ENCODE measurements at regions not wholly inside any gene's neighbourhood (a gene's known extent, or its start where the extent isn't known, plus 50 kb on each side); places are given as distances from the start of the nearest gene placed in this dataset.

DNA sequence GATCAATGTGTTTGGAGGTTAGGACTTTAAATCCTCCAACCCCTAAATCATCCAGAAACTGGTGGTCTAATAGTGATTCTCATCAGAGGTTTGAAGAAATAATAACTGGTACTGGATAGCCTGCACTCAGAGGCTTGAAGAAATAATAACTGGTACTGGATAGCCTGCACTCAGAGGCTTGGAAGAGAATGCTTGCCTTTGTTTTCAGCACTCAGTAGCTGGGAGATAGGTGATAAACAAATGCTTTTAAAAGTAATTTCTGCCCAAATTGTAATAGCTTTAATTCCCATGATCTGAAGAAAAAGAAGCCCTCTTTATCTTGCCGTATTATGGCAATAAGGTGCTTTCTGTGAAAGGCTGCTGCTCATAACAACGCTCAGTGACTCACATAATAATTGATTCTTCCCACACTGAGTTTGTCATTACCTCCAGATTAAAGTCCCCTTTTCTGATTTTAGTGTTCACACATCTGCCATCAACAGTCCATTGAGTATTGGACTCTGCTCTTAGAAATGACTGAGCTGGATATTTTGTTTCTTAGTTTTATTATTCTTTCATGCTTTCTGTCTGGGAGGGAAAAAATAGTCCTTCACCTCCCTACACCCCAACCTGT, 112.3 kb upstream of the PHYHIPL start:
- TF ChIP-seq, protein P1, sequence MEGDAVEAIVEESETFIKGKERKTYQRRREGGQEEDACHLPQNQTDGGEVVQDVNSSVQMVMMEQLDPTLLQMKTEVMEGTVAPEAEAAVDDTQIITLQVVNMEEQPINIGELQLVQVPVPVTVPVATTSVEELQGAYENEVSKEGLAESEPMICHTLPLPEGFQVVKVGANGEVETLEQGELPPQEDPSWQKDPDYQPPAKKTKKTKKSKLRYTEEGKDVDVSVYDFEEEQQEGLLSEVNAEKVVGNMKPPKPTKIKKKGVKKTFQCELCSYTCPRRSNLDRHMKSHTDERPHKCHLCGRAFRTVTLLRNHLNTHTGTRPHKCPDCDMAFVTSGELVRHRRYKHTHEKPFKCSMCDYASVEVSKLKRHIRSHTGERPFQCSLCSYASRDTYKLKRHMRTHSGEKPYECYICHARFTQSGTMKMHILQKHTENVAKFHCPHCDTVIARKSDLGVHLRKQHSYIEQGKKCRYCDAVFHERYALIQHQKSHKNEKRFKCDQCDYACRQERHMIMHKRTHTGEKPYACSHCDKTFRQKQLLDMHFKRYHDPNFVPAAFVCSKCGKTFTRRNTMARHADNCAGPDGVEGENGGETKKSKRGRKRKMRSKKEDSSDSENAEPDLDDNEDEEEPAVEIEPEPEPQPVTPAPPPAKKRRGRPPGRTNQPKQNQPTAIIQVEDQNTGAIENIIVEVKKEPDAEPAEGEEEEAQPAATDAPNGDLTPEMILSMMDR (conservative IDR thresholded peaks at IDR 0.05 in 1 of 2, IDR thresholded peaks at IDR 0.05 in 1 of 2; ENCODE audit: extremely low read depth in 1 of 2, insufficient read depth in 1 of 2, low read depth in 1 of 2, low read length in 2 of 2), result no peak
- TF ChIP-seq EZH2 (IDR thresholded peaks at IDR 0.05; ENCODE audit: borderline replicate concordance, low read length), result no peak

Data from mammary epithelial cell (primary cell).